ENCODE measurements at regions not wholly inside any gene's neighbourhood (a gene's known extent, or its start where the extent isn't known, plus 50 kb on each side); places are given as distances from the start of the nearest gene placed in this dataset.
"Not testable (repeated sequence)": the region's sequence is repeated elsewhere in the genome, so short reads cannot be mapped to it uniquely, and the experiment has no call there.

DNA sequence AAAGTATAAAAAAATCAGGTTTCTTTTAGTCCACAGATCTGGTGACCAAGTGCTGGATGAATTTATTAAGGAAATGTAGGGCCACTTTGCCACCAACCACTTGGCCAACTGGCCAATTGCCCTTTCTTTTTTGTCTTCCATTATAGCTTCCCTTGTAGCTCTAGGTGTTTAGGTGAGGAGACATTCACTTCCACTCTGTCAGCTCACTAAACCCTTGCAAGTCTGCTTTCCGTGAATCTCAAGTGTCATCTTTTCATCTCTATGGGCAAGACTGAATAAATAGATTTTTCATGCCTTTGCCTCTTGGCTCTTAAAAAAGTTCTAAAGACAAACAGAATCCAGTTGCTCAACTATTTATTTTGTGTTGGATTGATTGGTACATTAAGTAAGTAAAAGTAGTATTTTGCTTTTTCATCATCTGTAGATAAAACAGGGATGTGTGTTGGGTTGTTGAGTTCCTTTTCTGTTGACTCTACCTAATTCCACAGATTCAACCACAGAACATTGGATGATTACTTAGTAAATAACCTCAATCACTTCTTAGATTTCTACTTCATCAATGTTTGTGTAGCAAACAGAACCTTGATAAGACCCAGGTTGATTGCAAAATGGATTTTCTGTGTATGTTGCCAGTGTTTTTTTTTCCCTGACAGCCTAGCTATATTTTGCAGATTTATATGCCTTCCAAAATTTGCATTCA is 68.1 kb upstream of the GRXCR1 start:
- DNase-seq, result no peak

DNA sequence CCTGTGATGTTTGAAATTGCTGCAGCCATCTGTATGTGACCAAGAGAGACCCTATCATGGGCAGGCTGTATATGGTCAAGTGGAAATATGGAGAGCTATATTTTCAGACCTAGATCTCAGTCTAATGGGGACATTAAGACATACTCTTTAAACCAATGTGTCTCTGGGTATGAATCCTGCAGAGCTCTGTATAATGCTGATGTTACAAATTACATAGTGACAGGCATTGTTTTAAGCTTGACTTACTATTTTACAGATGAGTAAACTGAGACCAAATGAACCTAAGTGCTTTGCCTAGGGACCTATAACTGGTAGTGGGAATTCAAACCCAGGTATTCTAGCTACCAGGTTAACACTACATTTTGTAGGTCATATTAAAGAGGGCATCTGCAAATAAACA is 71.3 kb upstream of the GRXCR1 start:
- DNase-seq, result no peak

DNA sequence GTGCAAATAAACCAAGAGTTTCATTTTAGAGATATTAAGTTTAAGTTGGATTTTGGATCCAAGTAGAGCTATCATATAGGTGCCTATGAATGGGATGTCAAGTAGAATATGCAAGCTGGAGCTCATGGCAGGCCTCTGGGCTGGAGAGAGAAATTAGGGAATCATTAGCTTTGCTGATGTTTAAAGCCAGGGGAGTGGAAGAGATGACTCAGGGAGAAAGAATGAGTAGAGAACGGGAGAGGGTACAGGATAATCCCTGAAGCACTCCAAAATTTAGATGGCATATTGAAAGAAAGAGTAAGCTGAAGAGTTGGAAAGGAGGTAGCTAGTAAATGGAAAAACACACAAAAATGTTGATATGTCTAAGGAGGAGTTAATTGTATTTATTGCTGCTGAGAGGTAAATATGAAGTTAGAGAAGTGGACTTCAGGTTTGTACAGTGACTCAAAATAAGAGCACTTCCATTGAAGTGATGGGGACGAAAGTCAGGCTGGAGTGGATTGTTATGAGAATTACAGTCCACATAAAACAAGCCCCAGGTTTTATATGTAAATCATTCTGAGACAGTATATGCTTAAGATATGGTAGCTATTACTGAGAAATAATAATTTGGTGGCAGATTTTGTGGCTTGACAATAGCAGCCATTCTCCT is 72.5 kb upstream of the GRXCR1 start:
- DNase-seq, result no peak

- DNase-seq, result no peak
Measured at GRCh38 chr4:42817913-42818312, 74.6 kb upstream of the GRXCR1 start.

DNA sequence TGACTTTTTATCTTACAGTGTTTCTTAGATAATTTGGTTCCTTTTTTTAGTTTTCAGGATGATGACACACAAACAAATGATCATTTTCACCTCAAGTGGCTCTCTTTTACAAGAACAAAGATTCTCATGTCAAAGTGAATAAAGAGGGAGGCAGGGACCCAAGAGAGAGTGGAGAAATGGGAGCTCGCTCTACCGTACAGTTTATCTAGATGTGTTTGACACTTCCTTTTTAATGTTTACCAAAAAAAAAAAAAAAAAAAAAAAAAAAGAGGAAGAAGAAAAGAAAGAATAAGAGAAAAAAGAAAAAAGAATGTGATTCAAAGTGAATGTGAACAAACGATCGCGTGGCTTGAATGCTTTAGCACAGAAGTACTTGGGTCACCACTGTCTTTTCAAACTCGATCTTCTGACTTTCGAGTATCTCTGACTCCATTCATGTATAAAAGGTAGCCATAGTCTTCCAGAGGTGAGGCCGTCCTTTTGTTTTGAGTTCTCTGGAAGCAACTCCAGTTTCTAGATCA is 75.6 kb upstream of the GRXCR1 start:
- DNase-seq, result no peak

DNA sequence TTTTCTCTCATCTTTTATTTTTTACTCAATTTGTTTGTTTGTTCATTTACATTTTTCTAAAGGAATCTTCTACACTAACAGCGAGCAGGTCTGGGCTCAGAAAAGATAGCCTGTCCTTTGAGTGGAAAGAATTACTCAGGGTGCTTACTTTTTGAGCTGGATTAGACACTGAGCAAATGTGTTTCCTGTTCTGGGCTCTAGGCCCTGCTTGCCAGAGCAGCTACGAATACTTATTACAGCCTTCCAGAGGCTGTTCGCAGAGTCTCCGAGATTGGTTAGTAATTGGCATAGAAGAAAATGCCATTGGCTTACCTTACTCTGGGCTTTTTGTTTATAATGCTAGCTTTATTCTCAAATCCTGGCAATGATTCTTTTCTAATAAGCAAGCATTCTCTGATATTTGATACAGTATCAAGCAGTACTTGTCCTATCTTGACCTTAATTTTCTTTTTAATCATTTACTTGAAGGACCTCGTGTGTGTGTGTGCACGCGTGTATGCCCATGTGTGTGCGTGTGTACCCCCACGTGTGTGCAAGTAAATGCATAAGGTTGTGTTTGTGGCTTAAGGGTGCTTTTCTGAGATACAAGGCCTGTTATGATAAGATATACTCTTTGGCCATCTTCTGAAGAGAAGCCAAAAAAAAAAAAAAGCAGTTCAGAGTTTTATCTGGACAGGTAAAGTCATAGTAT is 76.2 kb upstream of the GRXCR1 start:
- DNase-seq, result no peak

DNA sequence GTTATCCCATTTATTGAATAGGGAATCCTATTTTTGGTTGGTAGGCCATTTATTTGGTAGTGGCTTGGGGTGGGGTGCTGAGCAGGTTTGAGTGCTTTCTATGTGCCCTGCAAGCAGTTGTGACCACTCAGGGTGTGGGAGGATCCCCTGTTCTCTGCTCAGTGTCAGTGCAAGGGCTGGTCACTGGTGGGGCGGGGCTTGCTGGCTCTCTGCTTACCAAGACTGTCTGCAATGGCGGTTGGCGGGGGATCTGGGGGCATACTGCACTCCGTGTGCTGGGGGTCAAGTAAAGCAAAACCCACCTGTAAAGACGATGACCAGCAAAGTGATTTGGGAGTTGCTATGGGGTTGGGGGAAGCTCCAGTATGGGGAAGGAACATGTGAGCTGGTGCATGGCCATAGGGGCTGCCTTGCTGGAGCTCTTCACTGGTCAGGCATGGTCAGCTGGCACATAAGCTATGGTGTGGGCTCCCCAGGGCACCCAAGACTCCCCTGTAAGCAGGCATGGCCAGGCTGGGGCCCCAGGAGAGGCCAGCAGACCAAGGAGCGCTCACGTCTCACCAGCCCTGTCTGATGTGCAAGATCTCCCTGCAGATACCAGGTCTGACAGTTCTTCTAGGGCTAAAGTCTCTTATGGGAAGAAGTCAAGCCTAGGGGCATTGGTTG is 83.0 kb upstream of the GRXCR1 start:
- DNase-seq, result no peak

DNA sequence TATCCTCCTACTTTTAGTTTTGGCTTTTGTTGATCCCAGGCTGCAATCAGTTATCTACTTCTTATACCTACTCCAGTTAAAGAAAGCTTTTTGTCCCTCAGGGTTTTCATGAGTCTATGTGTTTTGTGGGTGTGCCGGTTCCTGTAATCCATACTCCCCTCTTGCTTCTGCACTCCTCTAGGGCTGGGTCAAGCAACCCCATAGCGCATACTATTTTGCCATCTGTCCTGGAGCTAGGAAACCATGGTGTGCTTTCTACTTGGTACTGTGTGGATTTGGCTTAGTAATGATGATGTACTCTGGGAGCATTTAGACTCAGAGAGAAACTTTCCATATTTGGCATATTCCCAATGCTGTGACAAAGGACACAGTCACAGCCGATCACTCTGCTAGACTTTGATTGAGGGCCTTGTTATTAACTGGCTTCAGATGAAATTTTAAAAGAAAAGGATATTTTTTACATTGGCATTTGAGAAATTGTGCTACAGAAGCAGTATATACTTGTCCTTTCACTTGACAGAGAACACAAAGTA is 86.1 kb upstream of the GRXCR1 start:
- DNase-seq, result no peak

GRCh38 chr4:42789041-42789567 is 103.4 kb upstream of the GRXCR1 start:
- no peak for DNase-seq

- no peak for DNase-seq
Measured at GRCh38 chr4:42787079-42787463, 105.4 kb upstream of the GRXCR1 start.

DNA sequence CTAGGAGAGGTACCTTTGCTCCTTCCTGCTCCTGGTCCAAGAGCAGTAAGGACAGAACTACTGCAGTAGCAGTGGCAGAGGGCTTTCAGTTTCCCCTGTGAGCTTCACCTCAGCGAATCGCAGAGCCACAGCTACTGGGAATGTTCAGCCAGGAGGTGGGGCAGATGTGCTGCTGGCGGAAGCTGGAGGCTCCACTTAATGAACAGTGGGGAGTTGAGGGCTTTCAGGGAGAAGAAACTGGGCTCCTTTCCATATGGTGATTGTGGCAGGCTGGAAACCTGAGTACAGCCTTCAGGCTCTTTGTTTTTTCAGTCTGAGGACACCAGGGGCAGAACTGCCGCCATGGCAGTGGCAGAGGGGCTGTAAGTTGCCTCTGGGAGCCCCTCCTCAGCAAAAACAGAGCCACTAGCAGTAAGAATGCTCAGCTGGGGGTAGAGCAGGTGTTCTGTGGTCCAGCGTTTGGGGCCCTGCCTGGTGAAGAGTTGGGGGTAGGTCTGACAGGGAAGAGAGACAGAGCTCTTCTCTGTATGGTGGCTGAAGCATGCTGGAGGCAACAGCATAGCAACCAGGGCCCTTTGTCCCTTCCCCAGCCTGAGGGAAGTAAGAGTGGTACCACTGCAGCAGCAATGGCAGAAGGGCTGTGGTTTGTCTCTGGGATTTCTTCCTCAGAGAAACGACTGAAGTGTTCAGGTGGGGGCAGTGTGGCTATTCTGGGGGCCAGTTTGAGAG is 106.0 kb upstream of the GRXCR1 start:
- DNase-seq, result peak; percentile 72

- no peak for DNase-seq
Measured at GRCh38 chr4:42785817-42786216, 106.7 kb upstream of the GRXCR1 start.

DNA sequence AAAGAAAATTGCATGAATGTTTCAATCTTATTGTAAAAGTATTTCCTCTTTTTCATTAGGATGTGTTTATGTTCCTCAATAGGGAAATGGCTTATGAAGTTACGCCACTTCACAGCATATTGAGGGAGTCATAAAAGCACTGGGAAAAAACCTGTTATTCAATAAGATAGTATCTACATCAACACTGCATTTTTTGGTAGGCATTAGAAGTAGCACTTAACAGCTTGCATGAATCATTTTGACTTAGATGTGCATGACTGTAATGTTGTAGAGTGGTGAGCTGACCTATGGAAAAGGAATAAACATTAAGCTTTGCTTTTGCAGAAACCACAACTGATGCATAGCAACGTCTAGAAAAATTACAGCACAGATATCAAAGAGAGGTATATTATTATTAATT is 111.2 kb upstream of the GRXCR1 start:
- DNase-seq, result no peak

DNA sequence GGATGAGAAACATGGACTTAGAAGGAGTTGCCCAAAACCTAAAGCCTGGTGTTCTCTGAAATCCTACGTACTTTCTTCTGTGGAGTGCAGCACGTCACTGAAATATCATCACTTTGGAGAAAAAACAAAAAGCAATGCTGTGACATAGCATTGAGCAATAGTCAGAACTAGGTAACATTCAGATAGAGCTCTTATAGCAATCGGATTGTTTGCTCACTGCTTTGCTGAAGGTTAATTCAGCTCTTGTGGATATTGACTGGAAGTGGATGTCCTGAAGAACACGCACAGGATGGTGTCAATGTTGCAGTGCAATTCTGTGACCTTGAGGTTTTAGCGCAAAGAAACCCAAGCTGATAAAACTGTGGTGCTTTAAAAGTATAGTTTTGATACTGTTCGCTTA is 114.2 kb upstream of the GRXCR1 start:
- no peak for DNase-seq

DNA sequence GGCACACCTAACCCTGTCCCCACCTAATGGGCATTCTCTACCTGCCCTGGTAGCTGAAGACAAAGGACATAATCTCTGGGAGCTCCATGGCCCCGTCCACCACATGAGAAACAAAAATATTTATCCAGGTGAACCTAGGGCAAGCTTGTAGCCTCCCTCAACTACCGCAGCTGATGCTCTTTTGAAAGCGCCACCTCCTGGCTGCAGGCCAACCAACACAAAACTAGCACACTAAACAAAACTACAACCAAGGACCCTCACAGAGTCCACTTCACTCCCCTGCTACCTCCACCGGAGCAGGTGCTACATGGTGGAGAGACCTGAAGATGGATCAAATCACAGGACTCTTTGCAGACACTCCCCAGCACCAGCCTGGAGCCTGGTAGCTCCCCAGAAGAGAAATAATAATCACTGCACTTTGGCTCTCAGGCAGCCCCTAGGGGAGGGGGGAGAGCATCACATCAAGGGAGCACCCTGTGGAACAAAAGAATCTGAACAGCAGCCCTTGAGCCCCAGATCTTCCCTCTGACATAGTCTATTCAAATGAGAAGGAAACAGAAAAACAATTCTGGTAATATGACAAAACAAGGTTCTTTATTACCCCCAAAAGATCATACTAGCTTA is 111.3 kb upstream of the ATP8A1 start:
- DNase-seq, result no peak

GRCh38 chr4:42767669-42768068 is 110.8 kb upstream of the ATP8A1 start:
- no peak for DNase-seq

DNA sequence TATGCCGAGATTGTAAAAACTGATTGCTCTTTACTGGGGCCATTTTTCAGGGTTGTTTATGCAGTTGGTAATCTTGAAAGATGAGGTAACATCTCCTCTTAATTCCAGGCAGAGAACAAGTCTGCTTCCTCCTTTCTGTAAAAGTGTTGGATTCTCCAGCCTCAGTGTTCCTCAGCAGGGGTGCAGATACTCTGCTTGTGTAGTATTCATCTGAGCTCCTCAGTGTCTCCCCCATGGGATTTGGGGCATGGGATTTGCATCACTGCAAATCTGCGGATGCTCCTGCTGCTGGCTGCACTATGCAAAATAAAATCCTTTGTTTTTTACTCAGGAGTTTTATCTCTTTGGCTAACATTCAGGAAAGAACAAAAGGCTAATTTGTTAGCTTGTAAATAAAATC is 104.9 kb upstream of the ATP8A1 start:
- no peak for DNase-seq

- DNase-seq, result not testable (repeated sequence)
Measured at GRCh38 chr4:42754965-42755364, 98.1 kb upstream of the ATP8A1 start.

DNA sequence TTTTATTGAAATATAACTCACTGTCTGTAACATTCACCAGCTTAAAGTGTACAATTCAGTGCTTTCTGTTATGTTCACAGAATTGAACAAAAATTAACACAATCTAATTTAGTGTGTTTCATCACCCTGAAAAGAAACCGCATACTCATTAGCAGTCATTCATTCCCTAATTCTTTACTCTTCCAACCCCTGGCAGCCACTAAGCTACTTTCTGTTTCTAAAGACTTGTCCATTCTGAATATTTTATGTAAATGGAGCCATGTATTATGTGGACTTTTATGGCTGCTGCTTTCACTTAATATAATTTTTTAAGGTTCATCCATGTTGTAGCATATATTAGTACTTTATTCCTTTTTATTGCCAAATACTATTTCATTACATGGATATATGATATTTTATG is 94.7 kb upstream of the ATP8A1 start:
- no peak for DNase-seq

DNA sequence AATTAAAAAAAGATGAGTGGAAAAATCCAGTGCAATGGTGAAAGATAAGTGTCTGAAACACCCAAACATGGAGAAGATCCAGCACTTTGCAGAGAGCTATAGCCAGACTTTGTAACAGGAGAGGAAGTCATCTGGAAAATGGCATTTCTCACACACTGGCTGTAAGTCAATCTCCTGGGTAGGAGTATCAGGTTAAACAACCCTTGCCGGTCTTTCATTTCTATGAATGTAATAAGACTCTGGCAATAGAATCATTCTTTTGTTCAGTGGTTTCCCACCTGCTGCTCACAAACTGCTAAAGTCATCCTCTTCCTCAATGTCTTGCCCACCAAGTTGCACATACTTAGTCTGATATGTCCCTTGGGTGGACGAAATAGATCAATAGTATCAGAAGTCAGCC is 94.0 kb upstream of the ATP8A1 start:
- peak; percentile 73 for DNase-seq

- peak; percentile 27 for DNase-seq
Measured at GRCh38 chr4:42750091-42750490, 93.2 kb upstream of the ATP8A1 start.

DNA sequence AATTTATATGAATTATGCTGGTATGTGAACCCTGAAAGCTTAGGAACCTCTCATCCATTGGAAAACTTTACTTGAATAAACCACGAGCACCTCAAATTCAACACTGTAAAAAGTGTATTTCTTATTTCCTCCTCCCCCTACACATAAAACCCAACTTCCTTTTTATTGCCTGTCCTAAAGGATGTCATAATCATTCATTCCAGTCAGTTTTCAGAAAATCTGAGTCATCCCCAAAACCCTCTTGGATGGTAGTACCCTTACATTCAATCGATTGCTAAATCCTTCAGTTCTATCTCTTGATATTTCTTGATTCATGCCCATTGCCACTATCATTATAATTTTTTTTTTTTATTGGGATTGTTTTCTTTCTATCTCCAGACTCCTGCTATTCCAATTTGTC is 91.1 kb upstream of the ATP8A1 start:
- DNase-seq, result no peak

Measured in NCI-H2171 treated with DMSO at 0.1 percent for 48 hours (cell line).